ENCODE measurements at regions not wholly inside any gene's neighbourhood (a gene's known extent, or its start where the extent isn't known, plus 50 kb on each side); places are given as distances from the start of the nearest gene placed in this dataset.

DNA sequence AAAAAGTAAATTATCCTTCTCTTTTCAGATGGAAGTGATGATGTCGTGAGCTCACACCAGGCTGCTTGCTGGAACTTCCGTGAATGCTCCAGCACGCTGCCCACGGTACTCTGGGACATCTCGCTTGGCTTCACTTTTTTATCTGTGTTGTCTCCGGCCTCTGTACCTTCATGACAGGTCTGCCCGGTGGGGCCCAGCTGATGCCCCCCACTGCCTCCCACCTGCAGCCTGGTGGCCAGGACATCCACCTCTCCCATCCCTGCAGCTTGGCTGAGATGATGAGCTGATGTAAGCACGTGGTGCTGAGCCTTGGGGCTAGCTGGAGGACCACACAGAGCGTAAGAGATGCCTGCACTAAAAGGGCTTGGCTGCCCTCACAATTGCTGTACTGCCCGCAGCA lies 59.0 kb upstream of the HELT start:
- ChIA-PET POLR2A (no interaction called here), CTCF (no interaction called here)
- intact Hi-C loops (cut with micrococcal nuclease; ENCODE audit: unreplicated experiment): no loop called here
- Mint-ChIP-seq H3K36me3 (ENCODE audit: insufficient read depth, unreplicated experiment) (peaks cover 7% of the 10 kb centered on the region), H3K27me3 (ENCODE audit: insufficient read depth, unreplicated experiment) (no peaks in the 10 kb centered on the region), H3K27ac (ENCODE audit: unreplicated experiment) (no peak overlapping the region), H3K4me1 (ENCODE audit: low read depth, unreplicated experiment) (no peaks in the 10 kb centered on the region), H3K4me3 (ENCODE audit: unreplicated experiment) (no peak overlapping the region), H3K9me3 (ENCODE audit: unreplicated experiment) (no peaks in the 10 kb centered on the region)
- no TSS peak for BruUV-seq (replicated peaks)
- no peaks in the 10 kb centered on the region for H3K27me3 ChIP-seq (replicated peaks; ENCODE audit: control insufficient read depth, insufficient read depth, low read length)
- no peaks in the 10 kb centered on the region for H3K9me3 ChIP-seq
- H3K36me3 ChIP-seq (ENCODE audit: control insufficient read depth, insufficient read depth, low read length): no peaks in the 10 kb centered on the region
- H3K4me1 ChIP-seq: no peaks in the 10 kb centered on the region
- no peak for DNase-seq
- TF ChIP-seq, protein P1, sequence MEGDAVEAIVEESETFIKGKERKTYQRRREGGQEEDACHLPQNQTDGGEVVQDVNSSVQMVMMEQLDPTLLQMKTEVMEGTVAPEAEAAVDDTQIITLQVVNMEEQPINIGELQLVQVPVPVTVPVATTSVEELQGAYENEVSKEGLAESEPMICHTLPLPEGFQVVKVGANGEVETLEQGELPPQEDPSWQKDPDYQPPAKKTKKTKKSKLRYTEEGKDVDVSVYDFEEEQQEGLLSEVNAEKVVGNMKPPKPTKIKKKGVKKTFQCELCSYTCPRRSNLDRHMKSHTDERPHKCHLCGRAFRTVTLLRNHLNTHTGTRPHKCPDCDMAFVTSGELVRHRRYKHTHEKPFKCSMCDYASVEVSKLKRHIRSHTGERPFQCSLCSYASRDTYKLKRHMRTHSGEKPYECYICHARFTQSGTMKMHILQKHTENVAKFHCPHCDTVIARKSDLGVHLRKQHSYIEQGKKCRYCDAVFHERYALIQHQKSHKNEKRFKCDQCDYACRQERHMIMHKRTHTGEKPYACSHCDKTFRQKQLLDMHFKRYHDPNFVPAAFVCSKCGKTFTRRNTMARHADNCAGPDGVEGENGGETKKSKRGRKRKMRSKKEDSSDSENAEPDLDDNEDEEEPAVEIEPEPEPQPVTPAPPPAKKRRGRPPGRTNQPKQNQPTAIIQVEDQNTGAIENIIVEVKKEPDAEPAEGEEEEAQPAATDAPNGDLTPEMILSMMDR (IDR thresholded peaks at IDR 0.05; ENCODE audit: insufficient read depth in 1 of 2, low read depth in 1 of 2, low read length in 1 of 2, severe bottlenecking in 1 of 2, unreplicated experiment in 1 of 2): no peak
- H3K4me3 ChIP-seq (ENCODE audit: low read depth, low read length): no peak overlapping the region

DNA sequence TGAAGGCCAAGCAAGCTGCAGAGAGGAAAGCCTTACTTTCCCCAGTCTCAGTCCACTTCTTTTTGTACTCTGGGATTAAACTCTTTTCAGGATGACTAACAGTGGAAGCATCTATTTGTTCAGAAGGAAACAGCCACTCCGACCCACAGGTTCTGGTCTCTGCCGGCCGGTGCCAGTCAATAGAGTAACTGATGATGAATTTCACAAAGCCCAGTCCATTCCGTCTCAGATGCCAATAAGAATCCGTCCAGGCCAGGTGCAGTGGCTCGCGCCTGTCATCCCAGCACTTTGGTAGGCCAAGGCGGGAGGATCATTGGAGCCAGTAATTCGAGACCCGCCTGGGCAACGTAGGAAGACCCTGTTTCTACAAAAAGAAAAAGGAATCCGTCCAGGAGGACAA lies 58.5 kb upstream of the HELT start:
- H3K4me3 Mint-ChIP-seq (ENCODE audit: unreplicated experiment): no peak overlapping the region
- no peak overlapping the region for H3K27ac Mint-ChIP-seq (ENCODE audit: unreplicated experiment)
- ChIA-PET POLR2A (no interaction called here), CTCF (no interaction called here)
- peaks cover 12% of the 10 kb centered on the region for H3K36me3 Mint-ChIP-seq (ENCODE audit: insufficient read depth, unreplicated experiment)
- Histone ChIP-seq H3K27me3 (replicated peaks; ENCODE audit: control insufficient read depth, insufficient read depth, low read length) (no peaks in the 10 kb centered on the region), H3K4me3 (ENCODE audit: low read depth, low read length) (no peak overlapping the region), H3K4me1 (no peaks in the 10 kb centered on the region), H3K9me3 (no peaks in the 10 kb centered on the region), H3K36me3 (ENCODE audit: control insufficient read depth, insufficient read depth, low read length) (no peaks in the 10 kb centered on the region)
- BruUV-seq (replicated peaks): no TSS peak
- intact Hi-C loops (cut with micrococcal nuclease; ENCODE audit: unreplicated experiment): no loop called here
- TF ChIP-seq, protein P1 (IDR thresholded peaks at IDR 0.05; ENCODE audit: insufficient read depth in 1 of 2, low read depth in 1 of 2, low read length in 1 of 2, severe bottlenecking in 1 of 2, unreplicated experiment in 1 of 2): no peak
- H3K4me1 Mint-ChIP-seq (ENCODE audit: low read depth, unreplicated experiment): peaks cover 2% of the 10 kb centered on the region
- no peaks in the 10 kb centered on the region for H3K27me3 Mint-ChIP-seq (ENCODE audit: insufficient read depth, unreplicated experiment)
- no peak for DNase-seq
- no peaks in the 10 kb centered on the region for H3K9me3 Mint-ChIP-seq (ENCODE audit: unreplicated experiment)

DNA sequence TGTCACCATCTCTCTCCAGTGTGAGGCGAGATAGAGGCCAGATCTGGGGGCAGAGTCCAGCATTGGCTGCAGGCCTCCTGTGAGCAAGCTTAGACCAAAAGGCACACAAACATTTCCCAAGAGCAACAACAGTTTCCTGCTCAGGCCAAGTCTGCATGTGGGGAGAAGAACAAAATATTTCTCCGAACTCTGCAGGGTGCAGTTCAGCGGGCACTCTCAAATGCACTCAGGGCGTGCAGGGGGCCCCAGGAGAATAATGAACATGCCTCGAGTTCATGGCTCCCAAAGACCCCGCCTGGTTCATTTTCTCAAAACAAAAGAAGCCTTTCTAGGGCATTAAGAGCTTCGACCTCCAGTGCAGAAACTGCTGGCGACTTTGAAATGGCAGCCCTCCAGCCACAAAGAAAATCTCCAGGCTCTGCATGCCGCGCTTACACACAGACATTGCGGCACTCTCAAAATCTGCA lies 57.8 kb upstream of the HELT start:
- no peaks in the 10 kb centered on the region for H3K27me3 ChIP-seq (replicated peaks; ENCODE audit: control insufficient read depth, insufficient read depth, low read length)
- POLR2A ChIA-PET: interaction anchor here (0.6 kb wide), 1 partner anchor 83 kb away, joined by 3 read pairs; no protein-coding TSS in a partner anchor
- no peak overlapping the region for H3K4me3 Mint-ChIP-seq (ENCODE audit: unreplicated experiment)
- intact Hi-C loops (cut with micrococcal nuclease; ENCODE audit: unreplicated experiment): no loop called here
- H3K4me1 Mint-ChIP-seq (ENCODE audit: low read depth, unreplicated experiment): peaks cover 6% of the 10 kb centered on the region
- no peaks in the 10 kb centered on the region for H3K9me3 ChIP-seq
- peaks cover 20% of the 10 kb centered on the region for H3K36me3 Mint-ChIP-seq (ENCODE audit: insufficient read depth, unreplicated experiment)
- no peaks in the 10 kb centered on the region for H3K9me3 Mint-ChIP-seq (ENCODE audit: unreplicated experiment)
- no peak for DNase-seq
- no peak overlapping the region for H3K4me3 ChIP-seq (ENCODE audit: low read depth, low read length)
- peaks cover 2% of the 10 kb centered on the region for H3K27me3 Mint-ChIP-seq (ENCODE audit: insufficient read depth, unreplicated experiment)
- no peak overlapping the region for H3K27ac Mint-ChIP-seq (ENCODE audit: unreplicated experiment)
- no TSS peak for BruUV-seq (replicated peaks)
- TF ChIP-seq, protein P1 (IDR thresholded peaks at IDR 0.05; ENCODE audit: insufficient read depth in 1 of 2, low read depth in 1 of 2, low read length in 1 of 2, severe bottlenecking in 1 of 2, unreplicated experiment in 1 of 2): no peak
- CTCF ChIA-PET: no interaction called here
- H3K36me3 ChIP-seq (ENCODE audit: control insufficient read depth, insufficient read depth, low read length): no peaks in the 10 kb centered on the region
- no peaks in the 10 kb centered on the region for H3K4me1 ChIP-seq

Measured in Caco-2 (cell line).